ENCODE measurements at regions not wholly inside any gene's neighbourhood (a gene's known extent, or its start where the extent isn't known, plus 50 kb on each side); places are given as distances from the start of the nearest gene placed in this dataset.

GRCh38 chr9:86854898-86855523 lies 92.3 kb downstream of the GAS1 start:
- no peak for TF ChIP-seq CTCF (IDR thresholded peaks at IDR 0.05; ENCODE audit: poor library complexity, severe bottlenecking)
- peak; percentile 36 for TF ChIP-seq POLR2AphosphoS5 (IDR thresholded peaks at IDR 0.05)
- TF ChIP-seq MXI1 (conservative IDR thresholded peaks at IDR 0.05; ENCODE audit: poor library complexity, severe bottlenecking) = no peak
- no peak for TF ChIP-seq EZH2 (IDR thresholded peaks at IDR 0.05; ENCODE audit: borderline replicate concordance, insufficient read depth, low read length, poor library complexity, severe bottlenecking)
- TF ChIP-seq EP300 (conservative IDR thresholded peaks at IDR 0.05; ENCODE audit: poor library complexity, severe bottlenecking) = peak; percentile 66
- TF ChIP-seq TAF1 (IDR thresholded peaks at IDR 0.05; ENCODE audit: low read depth) = no peak
- TF ChIP-seq RAD21 (conservative IDR thresholded peaks at IDR 0.05) = peak; percentile 35
- TF ChIP-seq REST (IDR thresholded peaks at IDR 0.05; ENCODE audit: borderline replicate concordance) = no peak
- TF ChIP-seq SMC3 (conservative IDR thresholded peaks at IDR 0.05; ENCODE audit: poor library complexity) = no peak

Data from neural cell (in vitro differentiated cells).